HepG2 (cell line): ENCODE measurements at regions not wholly inside any gene's neighbourhood (a gene's known extent, or its start where the extent isn't known, plus 50 kb on each side); places are given as distances from the start of the nearest gene placed in this dataset.

ENCODE experiments used
- ATF2 ChIP-seq: sonication (generic); formaldehyde crosslinking; IDR thresholded peaks from 2 replicates; pipeline ENCODE4 v1.4.0; 2020; ENCODE audit warnings: missing genetic modification reagents
- CTCF ChIP-seq: sonication (generic); formaldehyde crosslinking; IDR thresholded peaks from 2 replicates; pipeline ENCODE4 v1.5.0; 2020; ENCODE audit warnings: mild to moderate bottlenecking, missing genetic modification reagents, moderate library complexity
- EP300 ChIP-seq, 3 experiments: sonication (generic) in 1 of 3; formaldehyde crosslinking in 1 of 3; IDR thresholded peaks; 2 replicates each; pipeline versions ENCODE4 v1.5.1 to v1.6.1; 2011 to 2020; ENCODE audit warnings: low read depth in 2 of 3, low read length in 2 of 3, borderline replicate concordance in 1 of 3, improper control_type of control experiment in 1 of 3, mild to moderate bottlenecking in 1 of 3, missing genetic modification reagents in 1 of 3, moderate library complexity in 1 of 3
- IKZF4 ChIP-seq: sonication (generic); formaldehyde crosslinking; IDR thresholded peaks from 2 replicates; pipeline ENCODE4 v1.5.1; 2020; ENCODE audit warnings: borderline replicate concordance, mild to moderate bottlenecking, low read depth, missing genetic modification reagents; ENCODE audit errors: not compliant biosample characterization
- MAX ChIP-seq: IDR thresholded peaks from 2 replicates; pipeline ENCODE4 v1.6.1; 2012; ENCODE audit warnings: inconsistent platforms
- RFXAP ChIP-seq: sonication (generic); formaldehyde crosslinking; IDR thresholded peaks from 2 replicates; pipeline ENCODE4 v1.4.0; 2020; ENCODE audit warnings: missing genetic modification reagents, borderline replicate concordance
- SMAD3 ChIP-seq: sonication (generic); formaldehyde crosslinking; IDR thresholded peaks from 2 replicates; pipeline ENCODE4 v1.4.0; 2020; ENCODE audit warnings: missing genetic modification reagents
- ZBTB7A ChIP-seq: sonication (generic); formaldehyde crosslinking; IDR thresholded peaks from 2 replicates; pipeline ENCODE4 v1.8.0; 2022; ENCODE audit warnings: mild to moderate bottlenecking, missing genetic modification reagents
- ZFY ChIP-seq: sonication (generic); formaldehyde crosslinking; IDR thresholded peaks from 2 replicates; pipeline ENCODE4 v1.4.0; 2020; ENCODE audit warnings: missing genetic modification reagents
- ZNF747 ChIP-seq: sonication (generic); formaldehyde crosslinking; IDR thresholded peaks from 2 replicates; pipeline ENCODE4 v1.8.1; 2023; ENCODE audit warnings: missing genetic modification reagents, mild to moderate bottlenecking, borderline replicate concordance
- ZNF776 ChIP-seq: sonication (generic); formaldehyde crosslinking; IDR thresholded peaks from 2 replicates; pipeline ENCODE4 v1.4.0; 2020; ENCODE audit warnings: mild to moderate bottlenecking, missing genetic modification reagents
- TF ChIP-seq, protein P1 (sequence below): sonication (generic); formaldehyde crosslinking; IDR thresholded peaks from 2 replicates; pipeline ENCODE4 v1.8.0; 2023; ENCODE audit warnings: mild to moderate bottlenecking, missing genetic modification reagents

DNA sequence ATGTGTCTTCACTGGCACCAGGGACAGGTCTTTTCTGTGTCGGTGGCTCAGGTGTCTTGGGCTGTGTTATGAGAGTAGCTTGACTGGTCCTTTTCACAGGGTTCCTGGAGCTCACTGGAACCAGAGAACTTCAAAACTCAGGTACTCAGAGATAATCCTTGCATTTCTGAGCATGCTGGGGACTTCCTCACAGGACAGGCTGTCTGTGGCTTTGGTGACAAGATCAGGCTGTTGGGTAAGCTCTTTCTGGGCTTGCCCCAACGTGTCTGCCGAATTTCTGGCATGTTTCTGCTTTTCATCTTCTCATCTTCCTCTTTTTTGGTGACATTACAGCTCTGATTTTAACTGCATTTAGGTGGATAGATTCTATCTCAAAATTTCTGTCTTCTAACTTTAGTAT, 270.0 kb downstream of the CDH26 start:
- TF ChIP-seq IKZF4 (CRISPR knock-in tag) (no peak), MAX (no peak), RFXAP (no peak), CTCF (CRISPR knock-in tag) (no peak), ZNF747 (CRISPR knock-in tag) (no peak), ZBTB7A (no peak), EP300 (IDR thresholded peaks at IDR 0.05; ENCODE audit: low read depth in 2 of 2, low read length in 2 of 2) (no peak), EP300 (CRISPR knock-in tag; IDR thresholded peaks at IDR 0.05; ENCODE audit: borderline replicate concordance) (no peak), ZNF776 (CRISPR knock-in tag) (no peak), ATF2 (no peak), SMAD3 (CRISPR knock-in tag) (no peak), ZFY (CRISPR knock-in tag) (no peak)
- TF ChIP-seq, protein P1, sequence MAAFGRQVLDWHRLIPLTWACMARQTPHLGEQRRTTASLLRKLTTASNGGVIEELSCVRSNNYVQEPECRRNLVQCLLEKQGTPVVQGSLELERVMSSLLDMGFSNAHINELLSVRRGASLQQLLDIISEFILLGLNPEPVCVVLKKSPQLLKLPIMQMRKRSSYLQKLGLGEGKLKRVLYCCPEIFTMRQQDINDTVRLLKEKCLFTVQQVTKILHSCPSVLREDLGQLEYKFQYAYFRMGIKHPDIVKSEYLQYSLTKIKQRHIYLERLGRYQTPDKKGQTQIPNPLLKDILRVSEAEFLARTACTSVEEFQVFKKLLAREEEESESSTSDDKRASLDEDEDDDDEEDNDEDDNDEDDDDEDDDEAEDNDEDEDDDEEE: no peak
